Mesendoderm (in vitro differentiated cells): ENCODE measurements at regions not wholly inside any gene's neighbourhood (a gene's known extent, or its start where the extent isn't known, plus 50 kb on each side); places are given as distances from the start of the nearest gene placed in this dataset.

Experiments
- DNase-seq: peaks from one replicate; pipeline ENCODE4 v3.0.0; 2013
- H2AK5ac ChIP-seq: 2 replicates; pipeline ENCODE4 v1.6.1; 2013; ENCODE audit warnings: low read length, inconsistent platforms
- H2BK120ac ChIP-seq: 2 replicates; pipeline ENCODE4 v1.6.1; 2013; ENCODE audit warnings: low read depth, mild to moderate bottlenecking, low read length, moderate library complexity, mixed read lengths
- H2BK15ac ChIP-seq: replicated peaks from 2 replicates; pipeline ENCODE4 v1.6.1; 2013; ENCODE audit warnings: low read depth, mild to moderate bottlenecking, moderate library complexity
- H2BK5ac ChIP-seq: 2 replicates; pipeline ENCODE4 v1.6.1; 2013; ENCODE audit warnings: low read length, inconsistent platforms
- H3K18ac ChIP-seq: 2 replicates; pipeline ENCODE4 v1.6.1; 2013; ENCODE audit warnings: mild to moderate bottlenecking, low read length, mixed read lengths
- H3K23ac ChIP-seq: one replicate; pipeline ENCODE4 v1.6.1; 2013; ENCODE audit warnings: low read length
- H3K27ac ChIP-seq: 2 replicates; pipeline ENCODE4 v1.5.1; 2013; ENCODE audit warnings: low read depth, mild to moderate bottlenecking, inconsistent platforms, low read length, moderate library complexity
- H3K27me3 ChIP-seq: 2 replicates; pipeline ENCODE4 v1.6.1; 2013; ENCODE audit warnings: low read length, control low read depth, mild to moderate bottlenecking, inconsistent platforms; ENCODE audit not compliant: insufficient read depth, poor library complexity
- H3K36me3 ChIP-seq: 2 replicates; pipeline ENCODE4 v1.6.1; 2013; ENCODE audit warnings: low read length, inconsistent platforms; ENCODE audit not compliant: control insufficient read depth, insufficient read depth
- H3K4ac ChIP-seq: one replicate; pipeline ENCODE4 v1.6.1; 2013; ENCODE audit warnings: low read depth, mild to moderate bottlenecking, low read length, moderate library complexity
- H3K4me1 ChIP-seq: 2 replicates; pipeline ENCODE4 v1.6.1; 2013; ENCODE audit warnings: low read depth, low read length, inconsistent platforms; ENCODE audit not compliant: control insufficient read depth
- H3K4me2 ChIP-seq: 2 replicates; pipeline ENCODE4 v1.6.1; 2013; ENCODE audit warnings: low read length
- H3K4me3 ChIP-seq: 2 replicates; pipeline ENCODE4 v1.5.1; 2013; ENCODE audit warnings: mild to moderate bottlenecking, low read length
- H3K56ac ChIP-seq: one replicate; pipeline ENCODE4 v1.6.1; 2013; ENCODE audit warnings: low read length
- H3K79me1 ChIP-seq: 2 replicates; pipeline ENCODE4 v1.6.1; 2013; ENCODE audit warnings: low read length, inconsistent platforms
- H3K79me2 ChIP-seq: 2 replicates; pipeline ENCODE4 v1.6.1; 2013; ENCODE audit warnings: mild to moderate bottlenecking, low read length; ENCODE audit not compliant: control insufficient read depth, insufficient read depth
- H3K9ac ChIP-seq: 2 replicates; pipeline ENCODE4 v1.6.1; 2013; ENCODE audit warnings: low read length, inconsistent platforms
- H4K5ac ChIP-seq: one replicate; pipeline ENCODE4 v1.6.1; 2013; ENCODE audit warnings: low read length
- H4K8ac ChIP-seq: one replicate; pipeline ENCODE4 v1.6.1; 2013; ENCODE audit warnings: low read depth, mild to moderate bottlenecking, control low read depth, low read length, moderate library complexity
- WGBS: extraction: QIAGEN DNeasy Blood & Tissue Kit; methylation state at CpG from one replicate; pipeline ENCODE4 v1.1.7; 2013; ENCODE audit warnings: low lambda C conversion rate, missing lambda C conversion rate; ENCODE audit not compliant: insufficient coverage; ENCODE audit errors: extremely low coverage; 5-methylcytosine and 5-hydroxymethylcytosine counted together

DNA sequence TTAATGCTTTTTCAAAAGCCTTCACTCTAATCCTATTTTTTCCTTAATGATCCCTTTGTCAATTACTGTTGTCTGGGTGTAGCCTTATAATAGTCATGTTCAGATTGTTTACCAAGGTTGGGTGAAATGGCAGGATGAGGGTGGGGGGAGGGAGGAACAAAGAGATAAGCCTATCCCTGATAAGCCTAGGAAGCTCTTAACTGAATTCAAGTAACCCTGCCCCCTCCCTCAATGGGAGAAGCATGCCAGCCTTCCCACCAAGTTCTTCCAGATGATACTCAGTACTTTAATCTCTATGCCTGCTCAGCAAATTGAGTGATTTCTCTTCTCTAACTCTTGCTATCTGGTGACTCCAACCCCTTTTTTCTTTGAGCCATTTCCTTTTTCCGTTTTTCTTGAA lies 180.3 kb upstream of the ETAA1 start:
- Histone ChIP-seq H4K5ac (no peak overlapping the region), H3K4me2 (no peak overlapping the region), H3K79me1 (no peaks in the 10 kb centered on the region), H2BK120ac (no peak overlapping the region), H3K56ac (no peak overlapping the region), H3K27ac (no peak overlapping the region), H2AK5ac (no peak overlapping the region), H3K4ac (no peak overlapping the region), H2BK15ac (no peak overlapping the region), H3K18ac (no peak overlapping the region), H3K27me3 (no peaks in the 10 kb centered on the region), H3K4me1 (peaks cover 9% of the 10 kb centered on the region), H3K36me3 (no peaks in the 10 kb centered on the region), H3K4me3 (no peak overlapping the region), H3K9ac (no peak overlapping the region), H3K79me2 (no peaks in the 10 kb centered on the region), H4K8ac (no peak overlapping the region), H2BK5ac (no peak overlapping the region), H3K23ac (no peak overlapping the region)
- WGBS = no CpG with 5 or more reads among the region's 1 CpG
- DNase-seq = peak; percentile 81

DNA sequence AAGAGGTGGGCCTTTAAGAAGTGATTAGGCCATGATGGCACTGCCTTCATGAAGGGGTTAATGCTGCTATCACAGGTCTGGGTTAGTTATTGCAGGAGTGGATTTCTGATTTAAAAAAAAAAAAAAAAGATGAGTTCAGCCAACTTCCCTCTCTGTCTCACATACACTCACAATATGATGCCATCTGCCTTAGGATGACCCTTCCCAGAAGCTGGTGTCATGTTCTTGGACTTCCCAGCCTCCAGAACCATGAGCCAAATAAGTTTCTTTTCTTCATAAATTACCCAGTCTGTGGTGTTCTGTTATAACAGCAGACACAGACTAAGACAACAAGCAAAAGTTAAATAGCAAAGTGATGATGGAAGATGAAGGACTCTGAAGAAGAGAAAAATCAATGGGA lies 179.7 kb upstream of the ETAA1 start:
- Histone ChIP-seq H2BK5ac (no peak overlapping the region), H4K8ac (no peak overlapping the region), H3K56ac (no peak overlapping the region), H3K4ac (no peak overlapping the region), H3K27me3 (no peaks in the 10 kb centered on the region), H3K79me2 (no peaks in the 10 kb centered on the region), H3K4me2 (no peak overlapping the region), H3K23ac (no peak overlapping the region), H3K9ac (no peak overlapping the region), H2BK120ac (no peak overlapping the region), H4K5ac (no peak overlapping the region), H3K4me1 (peaks cover 9% of the 10 kb centered on the region), H3K36me3 (no peaks in the 10 kb centered on the region), H3K4me3 (no peak overlapping the region), H3K27ac (no peak overlapping the region), H3K79me1 (no peaks in the 10 kb centered on the region), H2BK15ac (no peak overlapping the region), H3K18ac (no peak overlapping the region), H2AK5ac (no peak overlapping the region)
- DNase-seq = no peak

DNA sequence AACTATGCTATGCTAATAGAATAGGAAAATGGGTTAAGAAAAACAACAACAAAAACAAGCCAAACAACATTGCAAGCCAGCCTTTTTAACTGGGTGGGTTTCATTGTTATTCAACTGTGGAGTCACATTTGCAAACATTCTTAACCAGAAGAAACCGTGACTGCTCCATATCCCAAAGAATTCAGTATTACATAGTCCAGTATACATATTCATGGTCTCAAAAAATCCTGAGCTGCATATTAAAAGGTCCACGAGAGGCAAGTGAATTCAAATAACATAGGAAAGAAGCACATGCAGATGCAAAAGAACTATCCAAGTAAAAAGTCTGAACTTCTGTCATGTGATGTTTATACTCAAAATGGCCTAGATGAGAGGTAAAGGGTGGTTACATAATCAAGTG lies 179.1 kb upstream of the ETAA1 start:
- Histone ChIP-seq H3K4me1 (peaks cover 9% of the 10 kb centered on the region), H3K23ac (no peak overlapping the region), H2BK5ac (no peak overlapping the region), H2BK15ac (no peak overlapping the region), H2BK120ac (no peak overlapping the region), H3K79me1 (no peaks in the 10 kb centered on the region), H3K9ac (no peak overlapping the region), H3K56ac (no peak overlapping the region), H4K5ac (no peak overlapping the region), H3K27ac (no peak overlapping the region), H2AK5ac (no peak overlapping the region), H3K36me3 (no peaks in the 10 kb centered on the region), H4K8ac (no peak overlapping the region), H3K4me3 (no peak overlapping the region), H3K18ac (no peak overlapping the region), H3K4ac (no peak overlapping the region), H3K79me2 (no peaks in the 10 kb centered on the region), H3K4me2 (no peak overlapping the region), H3K27me3 (no peaks in the 10 kb centered on the region)
- no CpG with 5 or more reads among the region's 2 CpGs for WGBS
- no peak for DNase-seq

DNA sequence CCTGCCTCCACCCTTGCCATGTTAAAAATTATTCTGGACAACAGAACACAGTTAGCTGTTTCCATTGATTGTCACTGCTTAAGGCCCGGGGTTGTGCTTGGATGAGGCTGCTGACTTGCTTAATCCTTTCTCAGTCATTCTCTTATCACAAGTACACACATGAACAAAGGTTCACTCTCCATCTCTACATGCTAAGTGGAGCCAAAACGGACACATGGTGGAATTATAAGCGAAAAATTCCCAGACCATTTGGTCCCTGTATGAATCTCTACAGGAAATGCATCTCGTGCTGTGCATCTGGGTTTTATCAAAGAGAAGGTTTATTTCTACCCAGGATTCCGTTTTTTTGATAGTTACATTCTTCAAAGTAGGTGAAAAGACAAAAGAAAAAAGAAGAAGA lies 177.5 kb upstream of the ETAA1 start:
- Histone ChIP-seq H2BK5ac (no peak overlapping the region), H3K4me2 (no peak overlapping the region), H3K4me1 (peaks cover 9% of the 10 kb centered on the region), H3K9ac (no peak overlapping the region), H3K36me3 (no peaks in the 10 kb centered on the region), H3K23ac (no peak overlapping the region), H3K79me2 (no peaks in the 10 kb centered on the region), H3K4me3 (no peak overlapping the region), H3K27ac (no peak overlapping the region), H3K4ac (no peak overlapping the region), H4K8ac (no peak overlapping the region), H4K5ac (no peak overlapping the region), H2BK15ac (no peak overlapping the region), H3K79me1 (no peaks in the 10 kb centered on the region), H2AK5ac (no peak overlapping the region), H2BK120ac (no peak overlapping the region), H3K18ac (no peak overlapping the region), H3K56ac (no peak overlapping the region), H3K27me3 (no peaks in the 10 kb centered on the region)
- no CpG with 5 or more reads among the region's 5 CpGs for WGBS
- no peak for DNase-seq

DNA sequence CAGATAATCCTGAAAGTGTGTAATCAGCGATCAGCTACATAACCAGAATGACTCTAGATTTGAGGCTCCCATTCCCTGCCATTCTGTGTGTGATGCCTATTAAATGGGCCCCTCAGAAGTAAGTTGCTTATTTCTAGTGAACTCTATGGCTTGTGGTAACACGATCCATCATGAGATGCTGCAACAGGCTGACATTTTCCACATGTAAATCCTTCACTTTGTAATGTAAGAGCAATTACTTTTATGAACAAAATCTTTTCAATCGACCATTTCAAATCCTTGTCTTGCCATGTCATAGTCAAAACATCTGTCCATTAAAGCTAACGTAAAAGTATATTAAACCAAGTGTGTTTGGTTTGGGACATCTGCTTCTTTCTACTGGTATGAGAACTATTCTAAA lies 175.9 kb upstream of the ETAA1 start:
- no peaks in the 10 kb centered on the region for H3K27me3 ChIP-seq
- no CpG with 5 or more reads among the region's 4 CpGs for WGBS
- H3K36me3 ChIP-seq = no peaks in the 10 kb centered on the region

DNA sequence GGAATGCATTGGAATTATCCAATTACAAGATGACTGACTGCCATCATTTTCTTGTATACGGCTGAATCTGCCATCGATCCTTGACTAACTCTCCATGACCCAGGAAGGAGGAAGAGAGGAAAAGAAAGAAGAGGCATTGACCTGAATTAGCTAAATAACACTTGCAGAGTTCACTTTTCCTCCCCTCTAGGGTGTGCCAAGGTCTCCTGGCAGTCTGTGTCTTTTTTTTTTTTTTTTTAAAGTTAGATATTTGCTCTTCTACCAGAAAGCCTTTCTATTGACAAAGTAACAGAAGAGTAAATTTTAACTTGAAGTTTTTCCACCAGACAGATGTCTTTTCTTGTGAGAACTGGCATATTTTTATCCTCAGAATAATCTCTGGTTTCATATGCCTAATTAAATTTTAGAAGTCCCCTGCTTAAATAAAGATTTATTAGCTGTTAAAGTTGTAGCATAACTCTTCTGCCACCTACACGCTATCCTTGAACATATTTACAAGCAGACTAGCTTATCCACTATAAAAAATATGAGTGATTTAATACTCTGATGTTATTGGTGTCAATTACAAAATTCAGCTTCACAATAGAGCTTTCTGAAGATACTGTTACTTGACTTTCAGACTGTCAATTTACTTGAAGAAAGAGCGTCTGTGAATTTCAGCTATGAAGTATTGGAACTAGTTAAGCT lies 171.7 kb upstream of the ETAA1 start:
- Histone ChIP-seq H3K27ac (no peak overlapping the region), H3K9ac (no peak overlapping the region)

More for the DNA sequence above, 175.9 kb upstream of the ETAA1 start:
- H2BK15ac ChIP-seq = no peak overlapping the region
- H4K5ac ChIP-seq = no peak overlapping the region
- H3K4me1 ChIP-seq = peaks cover 2% of the 10 kb centered on the region
- H3K56ac ChIP-seq = no peak overlapping the region
- no peak overlapping the region for H3K27ac ChIP-seq
- H3K79me1 ChIP-seq = no peaks in the 10 kb centered on the region
- H2BK5ac ChIP-seq = no peak overlapping the region
- H3K9ac ChIP-seq = no peak overlapping the region
- H3K18ac ChIP-seq = no peak overlapping the region
- H2BK120ac ChIP-seq = no peak overlapping the region
- no peak for DNase-seq
- H3K4ac ChIP-seq = no peak overlapping the region
- H4K8ac ChIP-seq = no peak overlapping the region
- no peak overlapping the region for H3K23ac ChIP-seq
- H3K4me3 ChIP-seq = no peak overlapping the region
- H3K4me2 ChIP-seq = no peak overlapping the region
- H3K79me2 ChIP-seq = no peaks in the 10 kb centered on the region
- H2AK5ac ChIP-seq = no peak overlapping the region

More for the DNA sequence above, 171.7 kb upstream of the ETAA1 start:
- Histone ChIP-seq H2BK120ac (no peak overlapping the region), H3K56ac (no peak overlapping the region), H2BK5ac (no peak overlapping the region), H3K23ac (no peak overlapping the region), H3K4me3 (no peak overlapping the region), H4K5ac (no peak overlapping the region), H2BK15ac (no peak overlapping the region), H3K4ac (no peak overlapping the region), H3K27me3 (no peaks in the 10 kb centered on the region), H3K36me3 (no peaks in the 10 kb centered on the region), H3K4me1 (no peaks in the 10 kb centered on the region), H3K18ac (no peak overlapping the region), H3K4me2 (no peak overlapping the region), H4K8ac (no peak overlapping the region), H3K79me2 (no peaks in the 10 kb centered on the region), H2AK5ac (no peak overlapping the region), H3K79me1 (no peaks in the 10 kb centered on the region)
- WGBS = no CpG with 5 or more reads among the region's 4 CpGs
- no peak for DNase-seq
